HCT116 (cell line): ENCODE measurements at regions not wholly inside any gene's neighbourhood (a gene's known extent, or its start where the extent isn't known, plus 50 kb on each side); places are given as distances from the start of the nearest gene placed in this dataset.

Source experiments
- CTCF ChIP-seq, 3 experiments: fragments of 200-600 bp in 1 of 3; sonication (generic) in 1 of 3; IDR thresholded peaks in 2 of 3; conservative IDR thresholded peaks in 1 of 3; 2 replicates each; pipeline ENCODE4 v1.5.1; 2012 to 2017; ENCODE audit warnings: low read depth in 2 of 3, low read length in 2 of 3, antibody characterized with exemption in 1 of 3, borderline replicate concordance in 1 of 3, control low read depth in 1 of 3, mild to moderate bottlenecking in 1 of 3, mixed read lengths in 1 of 3, mixed run types in 1 of 3, moderate library complexity in 1 of 3; ENCODE audit not compliant: insufficient read depth in 1 of 3
- EZH2 ChIP-seq: fragments of 200-600 bp; sonication (generic); IDR thresholded peaks from 2 replicates; pipeline ENCODE4 v1.6.1; 2017; ENCODE audit warnings: antibody characterized with exemption, mixed run types
- MAX ChIP-seq: IDR thresholded peaks from 2 replicates; pipeline ENCODE4 v1.6.1; 2012
- POLR2A ChIP-seq: IDR thresholded peaks from 2 replicates; pipeline ENCODE4 v1.7.0; 2011; ENCODE audit warnings: borderline replicate concordance; ENCODE audit not compliant: insufficient read depth, insufficient read length; ENCODE audit errors: extremely low read depth
- POLR2AphosphoS5 ChIP-seq: IDR thresholded peaks from 2 replicates; pipeline ENCODE4 v1.6.1; 2011; ENCODE audit warnings: mild to moderate bottlenecking, low read depth, low read length, moderate library complexity
- REST ChIP-seq: IDR thresholded peaks from 2 replicates; pipeline ENCODE4 v1.6.1; 2012; ENCODE audit warnings: low read depth
- TCF7L2 ChIP-seq: IDR thresholded peaks from 2 replicates; pipeline ENCODE4 v1.7.0; 2011; ENCODE audit warnings: borderline replicate concordance, inconsistent platforms; ENCODE audit not compliant: insufficient read depth, insufficient read length; ENCODE audit errors: extremely low read depth
- YY1 ChIP-seq: IDR thresholded peaks from 2 replicates; pipeline ENCODE4 v1.6.1; 2011; ENCODE audit warnings: low read length, low read depth, moderate library complexity, mild to moderate bottlenecking; ENCODE audit not compliant: insufficient replicate concordance; ENCODE audit errors: extremely low read depth
- ZNF274 ChIP-seq: fragments of 200-500 bp; sonication (Bioruptor generic); IDR thresholded peaks from 2 replicates; pipeline ENCODE4 v1.6.1; 2014; ENCODE audit warnings: mild to moderate bottlenecking, low read depth, low read length, inconsistent platforms

- TF ChIP-seq EZH2 (no peak), POLR2AphosphoS5 (no peak), ZNF274 (no peak), REST (no peak), YY1 (no peak), CTCF (IDR thresholded peaks at IDR 0.05 in 2 of 3, conservative IDR thresholded peaks at IDR 0.05 in 1 of 3; ENCODE audit: borderline replicate concordance in 1 of 3, insufficient read depth in 1 of 3, low read depth in 2 of 3, low read length in 2 of 3) (no peak), MAX (no peak), TCF7L2 (no peak), POLR2A (no peak)
These were observed 175.0 kb downstream of the HAO1 start for GRCh38 chr20:7765221-7765620.
